Effector memory CD8-positive, alpha-beta T cell (primary cell): ENCODE measurements at regions not wholly inside any gene's neighbourhood (a gene's known extent, or its start where the extent isn't known, plus 50 kb on each side); places are given as distances from the start of the nearest gene placed in this dataset.

Source experiments
- ATAC-seq: fragments of 150-1000 bp; cut with Tn5 transposase; replicated peaks from 2 replicates; pipeline ENCODE4 v1.10.0; 2021; ENCODE audit warnings: mild to moderate bottlenecking, moderate library complexity
- DNase-seq, 3 experiments: peaks; one replicate each; pipeline ENCODE4 v3.0.0; 2021
- H3K27ac Mint-ChIP-seq, 2 donors: one replicate each; pipeline ENCODE4 v1.8.0; 2022; ENCODE audit warnings: mild to moderate bottlenecking in 2 of 2, mixed read lengths in 2 of 2, moderate library complexity in 2 of 2
- H3K27me3 Mint-ChIP-seq, 2 donors: one replicate each; pipeline ENCODE4 v1.8.0; 2022; ENCODE audit warnings: mixed read lengths in 2 of 2
- H3K36me3 Mint-ChIP-seq: one replicate; pipeline ENCODE4 v1.8.0; 2022; ENCODE audit warnings: mild to moderate bottlenecking, moderate library complexity, mixed read lengths; ENCODE audit not compliant: insufficient read depth
- H3K4me1 Mint-ChIP-seq, 2 donors: one replicate each; pipeline ENCODE4 v1.8.0; 2022; ENCODE audit warnings: low read depth in 2 of 2, mixed read lengths in 2 of 2
- H3K4me3 Mint-ChIP-seq, 2 donors: one replicate each; pipeline ENCODE4 v1.8.0; 2022; ENCODE audit warnings: mild to moderate bottlenecking in 2 of 2, mixed read lengths in 2 of 2, moderate library complexity in 2 of 2
- H3K9me3 Mint-ChIP-seq, 2 donors: one replicate each; pipeline ENCODE4 v1.8.0; 2022; ENCODE audit warnings: mixed read lengths in 2 of 2

- DNase-seq = no peak
- peaks cover 3 to 14% of the 10 kb centered on the region in 2 donors for H3K9me3 Mint-ChIP-seq
- no peaks in the 10 kb centered on the region for H3K4me1 Mint-ChIP-seq
- no peak overlapping the region for H3K4me3 Mint-ChIP-seq
- no peaks in the 10 kb centered on the region for H3K36me3 Mint-ChIP-seq
- H3K27ac Mint-ChIP-seq = no peak overlapping the region
- no peak for ATAC-seq
- H3K27me3 Mint-ChIP-seq = no peaks in the 10 kb centered on the region
These were observed 733.0 kb upstream of the SOX11 start for GRCh38 chr2:4959219-4959618.

GRCh38 chr2:4962419-4962818, 729.8 kb upstream of the SOX11 start:
- no peaks in the 10 kb centered on the region for H3K36me3 Mint-ChIP-seq
- DNase-seq (no peak), ATAC-seq (no peak)
- H3K4me3 Mint-ChIP-seq = no peak overlapping the region
- no peaks in the 10 kb centered on the region for H3K27me3 Mint-ChIP-seq
- no peaks in the 10 kb centered on the region for H3K4me1 Mint-ChIP-seq
- H3K27ac Mint-ChIP-seq = no peak overlapping the region
- peaks cover 5 to 21% of the 10 kb centered on the region in 2 donors for H3K9me3 Mint-ChIP-seq

- Mint-ChIP-seq H3K27ac (no peak overlapping the region), H3K4me1 (no peaks in the 10 kb centered on the region), H3K9me3 (peaks cover 6 to 25% of the 10 kb centered on the region in 2 donors), H3K36me3 (no peaks in the 10 kb centered on the region), H3K27me3 (no peaks in the 10 kb centered on the region), H3K4me3 (no peak overlapping the region)
- ATAC-seq = no peak
- DNase-seq = no peak
These were observed 729.1 kb upstream of the SOX11 start for GRCh38 chr2:4963106-4963505.

GRCh38 chr2:4964001-4964540, 728.1 kb upstream of the SOX11 start:
- no peak for ATAC-seq
- no peaks in the 10 kb centered on the region for H3K36me3 Mint-ChIP-seq
- H3K9me3 Mint-ChIP-seq = peaks cover 6 to 25% of the 10 kb centered on the region in 2 donors
- H3K27me3 Mint-ChIP-seq = no peaks in the 10 kb centered on the region
- no peak overlapping the region for H3K27ac Mint-ChIP-seq
- H3K4me1 Mint-ChIP-seq = no peaks in the 10 kb centered on the region
- H3K4me3 Mint-ChIP-seq = no peak overlapping the region
- DNase-seq = no peak

- Mint-ChIP-seq H3K9me3 (peaks cover 6 to 27% of the 10 kb centered on the region in 2 donors), H3K36me3 (no peaks in the 10 kb centered on the region), H3K27me3 (no peaks in the 10 kb centered on the region), H3K4me1 (no peaks in the 10 kb centered on the region), H3K27ac (no peak overlapping the region), H3K4me3 (no peak overlapping the region)
- ATAC-seq (no peak), DNase-seq (no peak)
These were observed 727.6 kb upstream of the SOX11 start for GRCh38 chr2:4964579-4964978.

GRCh38 chr2:4965556-4966320, 726.4 kb upstream of the SOX11 start:
- Mint-ChIP-seq H3K27ac (no peak overlapping the region), H3K27me3 (no peaks in the 10 kb centered on the region), H3K9me3 (peaks cover 6 to 33% of the 10 kb centered on the region in 2 donors), H3K4me3 (no peak overlapping the region), H3K4me1 (no peaks in the 10 kb centered on the region), H3K36me3 (no peaks in the 10 kb centered on the region)
- DNase-seq (no peak), ATAC-seq (no peak)

GRCh38 chr2:4967206-4967605, 725.0 kb upstream of the SOX11 start:
- Mint-ChIP-seq H3K27ac (no peak overlapping the region), H3K4me1 (no peaks in the 10 kb centered on the region), H3K9me3 (peaks cover 6 to 34% of the 10 kb centered on the region in 2 donors), H3K27me3 (no peaks in the 10 kb centered on the region), H3K36me3 (no peaks in the 10 kb centered on the region), H3K4me3 (no peak overlapping the region)
- no peak for DNase-seq
- ATAC-seq = no peak

GRCh38 chr2:4972472-4972871, 719.7 kb upstream of the SOX11 start:
- Mint-ChIP-seq H3K27me3 (no peaks in the 10 kb centered on the region), H3K36me3 (no peaks in the 10 kb centered on the region), H3K4me3 (no peak overlapping the region), H3K9me3 (peaks cover under 1 to 19% of the 10 kb centered on the region in 2 donors), H3K27ac (no peak overlapping the region), H3K4me1 (no peaks in the 10 kb centered on the region)
- no peak for ATAC-seq
- DNase-seq = no peak

GRCh38 chr2:4973354-4973753, 718.8 kb upstream of the SOX11 start:
- Mint-ChIP-seq H3K27me3 (no peaks in the 10 kb centered on the region), H3K27ac (no peak overlapping the region), H3K4me1 (no peaks in the 10 kb centered on the region), H3K4me3 (no peak overlapping the region), H3K36me3 (no peaks in the 10 kb centered on the region), H3K9me3 (peaks cover 0 to 16% of the 10 kb centered on the region in 2 donors)
- DNase-seq (no peak), ATAC-seq (no peak)

- no peaks in the 10 kb centered on the region for H3K4me1 Mint-ChIP-seq
- no peaks in the 10 kb centered on the region for H3K36me3 Mint-ChIP-seq
- ATAC-seq (no peak), DNase-seq (no peak)
- H3K4me3 Mint-ChIP-seq = no peak overlapping the region
- H3K9me3 Mint-ChIP-seq = peaks cover 2 to 19% of the 10 kb centered on the region in 2 donors
- no peak overlapping the region for H3K27ac Mint-ChIP-seq
- H3K27me3 Mint-ChIP-seq = no peaks in the 10 kb centered on the region
These were observed 718.2 kb upstream of the SOX11 start for GRCh38 chr2:4973973-4974372.

- H3K4me3 Mint-ChIP-seq = no peak overlapping the region
- no peaks in the 10 kb centered on the region for H3K27me3 Mint-ChIP-seq
- peaks cover 14 to 20% of the 10 kb centered on the region in 2 donors for H3K9me3 Mint-ChIP-seq
- no peaks in the 10 kb centered on the region for H3K4me1 Mint-ChIP-seq
- no peak for DNase-seq
- no peaks in the 10 kb centered on the region for H3K36me3 Mint-ChIP-seq
- H3K27ac Mint-ChIP-seq = no peak overlapping the region
- ATAC-seq = no peak
These were observed 715.8 kb upstream of the SOX11 start for GRCh38 chr2:4976407-4976806.

- no peaks in the 10 kb centered on the region for H3K27me3 Mint-ChIP-seq
- DNase-seq = no peak
- no peaks in the 10 kb centered on the region for H3K4me1 Mint-ChIP-seq
- ATAC-seq = no peak
- H3K9me3 Mint-ChIP-seq = peaks cover 14 to 20% of the 10 kb centered on the region in 2 donors
- no peak overlapping the region for H3K27ac Mint-ChIP-seq
- H3K36me3 Mint-ChIP-seq = no peaks in the 10 kb centered on the region
- no peak overlapping the region for H3K4me3 Mint-ChIP-seq
These were observed 713.1 kb upstream of the SOX11 start for GRCh38 chr2:4979111-4979510.

- Mint-ChIP-seq H3K27ac (no peak overlapping the region), H3K27me3 (no peaks in the 10 kb centered on the region), H3K36me3 (no peaks in the 10 kb centered on the region), H3K4me3 (no peak overlapping the region), H3K4me1 (no peaks in the 10 kb centered on the region), H3K9me3 (peaks cover 15 to 32% of the 10 kb centered on the region in 2 donors)
- no peak for DNase-seq
- ATAC-seq = no peak
These were observed 711.2 kb upstream of the SOX11 start for GRCh38 chr2:4980995-4981394.

GRCh38 chr2:4981802-4982409, 710.3 kb upstream of the SOX11 start:
- no peaks in the 10 kb centered on the region for H3K36me3 Mint-ChIP-seq
- peaks cover 15 to 32% of the 10 kb centered on the region in 2 donors for H3K9me3 Mint-ChIP-seq
- no peaks in the 10 kb centered on the region for H3K4me1 Mint-ChIP-seq
- ATAC-seq (no peak), DNase-seq (no peak)
- H3K27me3 Mint-ChIP-seq = no peaks in the 10 kb centered on the region
- H3K27ac Mint-ChIP-seq = no peak overlapping the region
- no peak overlapping the region for H3K4me3 Mint-ChIP-seq
